ENCODE measurements at regions not wholly inside any gene's neighbourhood (a gene's known extent, or its start where the extent isn't known, plus 50 kb on each side); places are given as distances from the start of the nearest gene placed in this dataset.

DNA sequence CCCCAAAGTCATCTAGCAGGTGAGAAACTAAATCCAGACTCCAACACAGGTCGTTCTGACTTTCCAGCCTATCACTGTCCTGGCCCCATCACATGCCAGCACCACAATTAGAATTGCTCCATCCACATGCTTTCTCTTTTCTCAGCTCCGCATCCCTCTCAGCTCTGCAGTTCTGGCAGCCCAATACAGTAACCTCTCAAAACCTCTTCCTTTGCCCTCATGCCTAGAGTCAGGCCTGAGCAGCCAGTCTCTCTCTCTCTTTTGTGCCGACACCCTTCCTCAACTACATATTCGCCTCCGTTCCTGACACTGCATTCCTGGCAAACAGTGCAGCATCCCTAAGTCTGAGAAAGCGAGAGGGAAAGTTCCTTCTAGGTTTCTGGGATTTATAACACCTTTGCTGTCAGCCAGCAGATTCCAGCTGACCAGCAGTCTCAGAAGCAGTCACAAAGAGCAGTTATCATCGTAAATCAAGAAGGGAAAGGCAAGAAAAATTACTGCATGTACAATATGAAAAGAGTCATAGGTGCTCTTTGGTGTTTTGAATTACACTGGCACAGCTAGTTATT, 258.0 kb downstream of the FAT3 start:
- TF ChIP-seq EZH2 (IDR thresholded peaks at IDR 0.05; ENCODE audit: low read length): no peak
- TF ChIP-seq, protein P1, sequence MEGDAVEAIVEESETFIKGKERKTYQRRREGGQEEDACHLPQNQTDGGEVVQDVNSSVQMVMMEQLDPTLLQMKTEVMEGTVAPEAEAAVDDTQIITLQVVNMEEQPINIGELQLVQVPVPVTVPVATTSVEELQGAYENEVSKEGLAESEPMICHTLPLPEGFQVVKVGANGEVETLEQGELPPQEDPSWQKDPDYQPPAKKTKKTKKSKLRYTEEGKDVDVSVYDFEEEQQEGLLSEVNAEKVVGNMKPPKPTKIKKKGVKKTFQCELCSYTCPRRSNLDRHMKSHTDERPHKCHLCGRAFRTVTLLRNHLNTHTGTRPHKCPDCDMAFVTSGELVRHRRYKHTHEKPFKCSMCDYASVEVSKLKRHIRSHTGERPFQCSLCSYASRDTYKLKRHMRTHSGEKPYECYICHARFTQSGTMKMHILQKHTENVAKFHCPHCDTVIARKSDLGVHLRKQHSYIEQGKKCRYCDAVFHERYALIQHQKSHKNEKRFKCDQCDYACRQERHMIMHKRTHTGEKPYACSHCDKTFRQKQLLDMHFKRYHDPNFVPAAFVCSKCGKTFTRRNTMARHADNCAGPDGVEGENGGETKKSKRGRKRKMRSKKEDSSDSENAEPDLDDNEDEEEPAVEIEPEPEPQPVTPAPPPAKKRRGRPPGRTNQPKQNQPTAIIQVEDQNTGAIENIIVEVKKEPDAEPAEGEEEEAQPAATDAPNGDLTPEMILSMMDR (optimal IDR thresholded peaks at IDR 0.05 in 1 of 3, IDR thresholded peaks at IDR 0.05 in 1 of 3, conservative IDR thresholded peaks at IDR 0.05 in 1 of 3; ENCODE audit: extremely low read depth in 1 of 3, insufficient read depth in 2 of 3, low read length in 3 of 3): no peak
- no peaks in the 10 kb centered on the region for H3K27me3 ChIP-seq (ENCODE audit: control insufficient read depth, extremely low read depth, insufficient read depth, low read length)
- H3K9ac ChIP-seq (ENCODE audit: control insufficient read depth, extremely low read depth, insufficient read depth, low read length): no peak overlapping the region
- no peaks in the 10 kb centered on the region for H3K9me1 ChIP-seq (ENCODE audit: control insufficient read depth, extremely low read depth, insufficient read depth, low read length)
- DNase-seq (ENCODE audit: low read depth, low spot score) (no peak), FAIRE-seq (no peak)
- no peaks in the 10 kb centered on the region for H4K20me1 ChIP-seq (ENCODE audit: control insufficient read depth, extremely low read depth, insufficient read depth, low read length)
- no peak overlapping the region for H3K4me2 ChIP-seq (ENCODE audit: control insufficient read depth, extremely low read depth, insufficient read depth, low read depth, low read length)
- H3K4me3 ChIP-seq (ENCODE audit: control insufficient read depth in 2 of 3, extremely low read depth in 1 of 3, insufficient read depth in 2 of 3, low read depth in 1 of 3, low read length in 3 of 3): no peak overlapping the region
- no peaks in the 10 kb centered on the region for H3K4me1 ChIP-seq (ENCODE audit: control insufficient read depth, extremely low read depth, insufficient read depth, low read length)
- H2AFZ ChIP-seq (ENCODE audit: control insufficient read depth, low read length): no peak overlapping the region
- no peaks in the 10 kb centered on the region for H3K79me2 ChIP-seq (ENCODE audit: control insufficient read depth, insufficient read depth, low read length)
- H3K27ac ChIP-seq (ENCODE audit: control insufficient read depth, insufficient read depth, low read length): no peak overlapping the region
- H3K9me3 ChIP-seq (ENCODE audit: control insufficient read depth, low read depth, low read length): no peaks in the 10 kb centered on the region
- dilution Hi-C loops (cut with MboI; ENCODE audit: extremely low pct_ligation_motif_present, low sequenced_read_pairs): no loop called here
- H3K36me3 ChIP-seq (ENCODE audit: control insufficient read depth in 2 of 2, extremely low read depth in 1 of 2, insufficient read depth in 2 of 2, low read length in 2 of 2): no peaks in the 10 kb centered on the region

GRCh38 chr11:92484570-92484969, 260.0 kb downstream of the FAT3 start:
- Histone ChIP-seq H3K4me1 (ENCODE audit: control insufficient read depth, extremely low read depth, insufficient read depth, low read length) (no peaks in the 10 kb centered on the region), H3K27ac (ENCODE audit: control insufficient read depth, insufficient read depth, low read length) (no peak overlapping the region), H3K9me1 (ENCODE audit: control insufficient read depth, extremely low read depth, insufficient read depth, low read length) (no peaks in the 10 kb centered on the region), H3K36me3 (ENCODE audit: control insufficient read depth in 2 of 2, extremely low read depth in 1 of 2, insufficient read depth in 2 of 2, low read length in 2 of 2) (no peaks in the 10 kb centered on the region), H4K20me1 (ENCODE audit: control insufficient read depth, extremely low read depth, insufficient read depth, low read length) (no peaks in the 10 kb centered on the region), H3K4me3 (ENCODE audit: control insufficient read depth in 2 of 3, extremely low read depth in 1 of 3, insufficient read depth in 2 of 3, low read depth in 1 of 3, low read length in 3 of 3) (no peak overlapping the region), H3K27me3 (ENCODE audit: control insufficient read depth, extremely low read depth, insufficient read depth, low read length) (no peaks in the 10 kb centered on the region), H3K9me3 (ENCODE audit: control insufficient read depth, low read depth, low read length) (no peaks in the 10 kb centered on the region), H2AFZ (ENCODE audit: control insufficient read depth, low read length) (no peak overlapping the region), H3K4me2 (ENCODE audit: control insufficient read depth, extremely low read depth, insufficient read depth, low read depth, low read length) (no peak overlapping the region), H3K79me2 (ENCODE audit: control insufficient read depth, insufficient read depth, low read length) (no peaks in the 10 kb centered on the region), H3K9ac (ENCODE audit: control insufficient read depth, extremely low read depth, insufficient read depth, low read length) (no peak overlapping the region)
- DNase-seq (ENCODE audit: low read depth, low spot score) (no peak), FAIRE-seq (no peak)
- no peak for TF ChIP-seq EZH2 (IDR thresholded peaks at IDR 0.05; ENCODE audit: low read length)
- TF ChIP-seq, protein P1 (optimal IDR thresholded peaks at IDR 0.05 in 1 of 3, IDR thresholded peaks at IDR 0.05 in 1 of 3, conservative IDR thresholded peaks at IDR 0.05 in 1 of 3; ENCODE audit: extremely low read depth in 1 of 3, insufficient read depth in 2 of 3, low read length in 3 of 3): no peak
- dilution Hi-C loops (cut with MboI; ENCODE audit: extremely low pct_ligation_motif_present, low sequenced_read_pairs): no loop called here

Measured in keratinocyte (primary cell).